Stimulated activated memory B cell treated with anti-CD40 and anti-IgM and Interleukin-4, amounts not matched to agents 10 μg/mL and 1 μg/mL and 100 μg/mL, for 72 hours (primary cell): ENCODE measurements at regions not wholly inside any gene's neighbourhood (a gene's known extent, or its start where the extent isn't known, plus 50 kb on each side); places are given as distances from the start of the nearest gene placed in this dataset.

Source experiments
- ATAC-seq: fragments of 150-1000 bp; cut with Tn5 transposase; 2 replicates; pipeline ENCODE4 v1.10.0; 2021
- H3K27ac Mint-ChIP-seq: one replicate; pipeline ENCODE4 v1.8.0; 2022; ENCODE audit warnings: mild to moderate bottlenecking, mixed read lengths
- H3K27me3 Mint-ChIP-seq: one replicate; pipeline ENCODE4 v1.8.0; 2022; ENCODE audit warnings: mixed read lengths
- H3K36me3 Mint-ChIP-seq: one replicate; pipeline ENCODE4 v1.8.0; 2022; ENCODE audit warnings: mixed read lengths
- H3K4me1 Mint-ChIP-seq: one replicate; pipeline ENCODE4 v1.8.0; 2022; ENCODE audit warnings: mixed read lengths
- H3K4me3 Mint-ChIP-seq: one replicate; pipeline ENCODE4 v1.8.0; 2022; ENCODE audit warnings: mild to moderate bottlenecking, moderate library complexity, mixed read lengths
- H3K9me3 Mint-ChIP-seq: one replicate; pipeline ENCODE4 v1.8.0; 2022; ENCODE audit warnings: mixed read lengths

DNA sequence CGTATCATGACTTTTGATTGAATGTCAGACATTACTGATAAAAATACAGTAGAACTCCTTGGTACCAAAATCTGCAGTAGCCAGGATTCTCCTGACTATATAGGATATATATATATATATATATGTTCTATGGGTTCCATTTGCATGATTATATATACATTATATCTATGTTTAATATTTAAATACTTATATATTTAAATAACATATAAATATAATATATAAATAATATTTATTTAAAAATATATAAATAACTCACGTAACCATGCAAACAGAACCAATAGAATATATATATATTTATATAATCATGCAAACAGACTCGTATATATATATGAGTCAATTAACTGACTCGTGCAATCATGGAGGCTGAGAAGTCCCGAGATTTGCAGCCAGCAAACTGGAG is 278.8 kb upstream of the PLXNA2 start:
- no peaks in the 10 kb centered on the region for H3K9me3 Mint-ChIP-seq
- H3K4me3 Mint-ChIP-seq, result no peak overlapping the region
- no peaks in the 10 kb centered on the region for H3K36me3 Mint-ChIP-seq
- ATAC-seq, result no peak
- no peak overlapping the region for H3K27ac Mint-ChIP-seq
- H3K27me3 Mint-ChIP-seq, result no peaks in the 10 kb centered on the region
- H3K4me1 Mint-ChIP-seq, result no peaks in the 10 kb centered on the region

DNA sequence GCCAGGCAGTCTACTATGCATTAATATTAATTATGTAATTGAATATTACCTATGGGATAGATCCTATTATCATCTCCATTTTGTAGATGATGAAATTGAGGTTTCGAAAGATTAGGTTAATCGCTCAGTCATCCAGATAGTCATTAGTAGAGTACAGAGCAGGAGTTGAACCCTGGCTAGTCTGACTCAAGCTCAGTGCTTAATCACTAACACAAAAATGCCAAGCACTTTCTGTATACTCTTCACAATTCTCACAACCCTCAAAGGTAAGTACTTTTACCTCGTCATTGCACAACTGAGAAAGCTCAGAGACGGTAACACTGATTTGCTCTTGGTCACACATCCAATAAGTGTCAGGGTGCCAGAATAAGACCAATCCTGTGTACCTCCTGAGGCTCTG is 280.2 kb upstream of the PLXNA2 start:
- no peaks in the 10 kb centered on the region for H3K36me3 Mint-ChIP-seq
- no peak overlapping the region for H3K27ac Mint-ChIP-seq
- no peaks in the 10 kb centered on the region for H3K9me3 Mint-ChIP-seq
- no peaks in the 10 kb centered on the region for H3K4me1 Mint-ChIP-seq
- no peaks in the 10 kb centered on the region for H3K27me3 Mint-ChIP-seq
- H3K4me3 Mint-ChIP-seq, result no peak overlapping the region
- ATAC-seq, result no peak

DNA sequence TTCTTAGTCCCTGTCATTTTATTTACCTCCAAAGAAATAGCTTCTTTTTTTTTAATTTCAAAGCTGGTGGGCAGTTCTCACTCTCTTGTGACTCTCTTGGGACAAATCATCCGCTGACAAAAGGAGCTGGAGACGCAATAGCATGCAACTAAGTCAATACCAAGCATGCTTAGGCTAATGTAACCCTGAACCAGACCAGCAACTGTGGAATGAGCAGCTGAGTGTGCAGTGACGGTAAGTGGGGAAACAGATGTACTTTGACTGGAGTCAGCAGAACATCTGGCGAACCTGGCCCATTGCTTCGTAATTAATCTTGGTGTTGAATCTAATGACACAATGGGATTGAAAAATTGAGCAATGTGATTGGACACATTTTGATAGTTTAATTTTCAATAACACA is 280.7 kb upstream of the PLXNA2 start:
- H3K9me3 Mint-ChIP-seq, result no peaks in the 10 kb centered on the region
- H3K27me3 Mint-ChIP-seq, result no peaks in the 10 kb centered on the region
- H3K27ac Mint-ChIP-seq, result no peak overlapping the region
- no peaks in the 10 kb centered on the region for H3K4me1 Mint-ChIP-seq
- no peak overlapping the region for H3K4me3 Mint-ChIP-seq
- no peaks in the 10 kb centered on the region for H3K36me3 Mint-ChIP-seq
- no peak for ATAC-seq

DNA sequence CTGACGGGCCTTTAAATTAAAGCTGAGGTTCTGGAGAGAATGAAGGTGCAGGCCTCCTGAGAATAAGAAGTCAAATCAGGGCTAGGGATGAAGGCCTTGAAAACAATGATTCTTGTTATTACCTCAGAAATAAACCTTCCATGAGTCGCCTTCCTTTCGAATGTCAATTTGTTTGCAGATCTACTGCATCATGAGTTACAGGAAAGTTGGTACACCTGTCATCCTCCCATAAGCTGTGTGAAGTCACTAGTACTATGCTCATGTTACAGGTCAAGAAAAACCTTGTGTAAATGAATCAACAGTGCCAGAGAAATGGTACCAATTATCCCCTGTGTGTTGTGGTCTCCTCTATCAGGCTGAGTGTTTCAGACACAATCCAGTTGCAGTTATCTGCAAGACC is 281.2 kb upstream of the PLXNA2 start:
- Mint-ChIP-seq H3K36me3 (no peaks in the 10 kb centered on the region), H3K27ac (no peak overlapping the region), H3K4me1 (no peaks in the 10 kb centered on the region), H3K4me3 (no peak overlapping the region), H3K9me3 (no peaks in the 10 kb centered on the region), H3K27me3 (no peaks in the 10 kb centered on the region)
- ATAC-seq, result no peak

DNA sequence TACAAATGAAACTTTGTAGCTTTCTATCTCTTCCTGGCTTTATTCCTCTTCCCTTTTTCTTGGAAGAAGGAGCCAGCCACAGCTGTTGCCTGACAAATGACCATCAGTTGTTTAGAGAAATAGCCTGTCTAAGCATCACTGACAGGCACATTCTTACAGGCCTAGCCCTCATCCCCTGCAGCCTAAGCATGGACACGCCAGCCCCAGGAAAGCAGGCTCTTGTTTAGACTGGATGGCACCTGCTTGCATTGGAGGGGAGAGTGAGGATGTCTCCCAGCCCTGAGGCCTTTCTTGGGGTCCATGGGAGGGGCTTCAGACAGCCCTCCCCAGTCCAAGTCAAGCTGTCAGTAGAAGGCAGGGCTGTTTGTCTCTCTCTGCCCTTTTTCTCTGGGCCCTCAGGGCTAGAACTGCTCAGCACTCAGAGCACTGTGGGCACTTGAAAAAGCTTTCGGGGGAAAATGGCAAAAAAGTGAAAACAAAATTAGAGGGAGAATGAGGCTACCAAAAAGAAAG is 282.5 kb upstream of the PLXNA2 start:
- Mint-ChIP-seq H3K36me3 (no peaks in the 10 kb centered on the region), H3K27ac (no peak overlapping the region), H3K9me3 (no peaks in the 10 kb centered on the region), H3K4me3 (no peak overlapping the region), H3K27me3 (no peaks in the 10 kb centered on the region), H3K4me1 (no peaks in the 10 kb centered on the region)
- no peak for ATAC-seq

DNA sequence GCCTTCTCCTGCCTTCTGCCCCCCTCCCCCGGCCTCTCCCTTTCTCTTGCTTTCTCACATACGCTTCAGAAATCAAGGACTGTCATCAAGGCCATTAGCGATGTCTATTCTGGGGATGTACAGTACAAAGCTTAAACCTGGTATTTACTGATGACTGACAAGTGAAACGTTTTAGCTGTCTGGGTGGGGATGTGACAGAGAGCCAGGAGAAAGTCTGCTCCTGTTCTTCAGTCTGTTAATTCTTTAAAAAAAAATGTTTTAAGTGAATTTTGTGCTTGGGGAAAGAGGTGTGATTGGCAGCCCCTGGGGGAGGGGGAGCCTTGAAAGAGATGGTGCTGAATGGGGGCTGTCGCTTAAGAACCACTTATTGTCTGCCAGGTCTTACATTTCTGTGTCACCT is 283.0 kb upstream of the PLXNA2 start:
- Mint-ChIP-seq H3K36me3 (no peaks in the 10 kb centered on the region), H3K4me3 (no peak overlapping the region), H3K27ac (no peak overlapping the region), H3K9me3 (no peaks in the 10 kb centered on the region), H3K27me3 (peaks cover 3% of the 10 kb centered on the region), H3K4me1 (no peaks in the 10 kb centered on the region)
- no peak for ATAC-seq

DNA sequence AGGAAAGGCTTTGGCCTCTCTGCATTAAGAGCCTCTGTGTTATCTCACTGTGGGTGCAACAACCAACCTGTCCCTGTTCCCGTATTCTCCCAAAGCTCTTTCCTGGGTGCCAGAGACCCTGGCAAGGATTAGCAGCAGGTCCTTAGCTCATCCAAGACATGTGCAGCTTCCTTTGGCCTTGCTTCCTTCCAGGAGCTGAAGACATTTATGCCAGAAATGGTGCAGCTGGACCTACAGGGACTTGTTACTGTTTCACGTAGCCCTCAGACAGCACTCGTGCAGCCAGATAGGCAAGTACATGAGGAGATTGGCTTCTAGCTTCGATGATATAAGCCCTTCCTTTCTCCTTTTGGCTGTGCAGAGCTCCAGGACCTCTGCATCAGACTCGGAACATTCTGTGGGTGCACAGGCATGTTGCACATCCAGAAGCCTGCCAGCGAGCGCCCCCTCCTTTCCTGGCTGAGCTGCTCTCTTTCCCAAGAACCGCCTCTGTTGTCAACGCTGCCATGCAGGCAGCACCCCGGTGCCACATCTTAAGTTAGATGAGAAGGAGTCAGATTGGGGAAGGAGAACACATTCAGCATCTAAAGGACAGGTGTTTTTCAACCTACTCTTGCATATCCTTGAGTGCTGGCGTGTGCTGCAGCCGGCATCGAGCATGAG is 284.5 kb upstream of the PLXNA2 start:
- no peak overlapping the region for H3K4me3 Mint-ChIP-seq
- H3K36me3 Mint-ChIP-seq, result no peaks in the 10 kb centered on the region
- H3K9me3 Mint-ChIP-seq, result no peaks in the 10 kb centered on the region
- H3K4me1 Mint-ChIP-seq, result no peaks in the 10 kb centered on the region
- peaks cover 9% of the 10 kb centered on the region for H3K27me3 Mint-ChIP-seq
- ATAC-seq, result no peak
- H3K27ac Mint-ChIP-seq, result no peak overlapping the region

DNA sequence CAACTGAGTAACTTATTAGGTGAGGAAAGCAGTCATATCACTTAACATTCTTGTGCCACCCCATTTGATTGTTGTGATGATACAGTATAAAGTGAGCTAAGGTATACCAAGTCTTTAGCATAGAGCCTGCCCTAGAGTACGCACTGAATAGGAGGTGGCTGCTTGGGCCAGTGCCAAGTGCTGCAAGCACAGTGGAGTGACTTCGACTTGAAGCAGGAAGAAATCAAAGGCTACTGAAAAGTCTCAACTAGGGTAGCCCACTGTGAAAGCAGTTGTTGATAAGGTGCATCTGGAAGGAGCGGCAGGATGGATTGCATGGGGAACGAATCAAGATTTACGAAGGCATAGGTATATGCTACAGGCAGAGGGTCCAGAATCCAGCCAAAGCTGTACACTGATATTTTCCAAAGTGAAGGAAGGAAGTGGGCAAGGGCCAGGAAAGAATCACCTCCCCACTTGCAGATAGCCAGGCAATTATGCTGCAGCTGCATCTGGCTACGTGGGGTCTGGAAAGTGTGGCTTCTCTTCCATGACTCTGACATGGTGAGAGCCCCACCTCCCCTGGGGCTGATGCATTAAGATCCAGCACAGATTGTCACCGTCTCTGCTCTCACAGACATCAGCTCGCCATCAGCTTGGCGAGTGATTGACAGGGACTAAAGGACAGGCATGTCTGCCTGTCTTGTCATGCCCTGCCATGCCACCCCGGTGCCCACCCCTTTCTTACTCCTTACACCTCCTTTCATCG is 287.0 kb upstream of the PLXNA2 start:
- Mint-ChIP-seq H3K27me3 (peaks cover 9% of the 10 kb centered on the region), H3K4me1 (no peaks in the 10 kb centered on the region), H3K9me3 (no peaks in the 10 kb centered on the region), H3K4me3 (no peak overlapping the region), H3K27ac (no peak overlapping the region), H3K36me3 (no peaks in the 10 kb centered on the region)
- no peak for ATAC-seq

DNA sequence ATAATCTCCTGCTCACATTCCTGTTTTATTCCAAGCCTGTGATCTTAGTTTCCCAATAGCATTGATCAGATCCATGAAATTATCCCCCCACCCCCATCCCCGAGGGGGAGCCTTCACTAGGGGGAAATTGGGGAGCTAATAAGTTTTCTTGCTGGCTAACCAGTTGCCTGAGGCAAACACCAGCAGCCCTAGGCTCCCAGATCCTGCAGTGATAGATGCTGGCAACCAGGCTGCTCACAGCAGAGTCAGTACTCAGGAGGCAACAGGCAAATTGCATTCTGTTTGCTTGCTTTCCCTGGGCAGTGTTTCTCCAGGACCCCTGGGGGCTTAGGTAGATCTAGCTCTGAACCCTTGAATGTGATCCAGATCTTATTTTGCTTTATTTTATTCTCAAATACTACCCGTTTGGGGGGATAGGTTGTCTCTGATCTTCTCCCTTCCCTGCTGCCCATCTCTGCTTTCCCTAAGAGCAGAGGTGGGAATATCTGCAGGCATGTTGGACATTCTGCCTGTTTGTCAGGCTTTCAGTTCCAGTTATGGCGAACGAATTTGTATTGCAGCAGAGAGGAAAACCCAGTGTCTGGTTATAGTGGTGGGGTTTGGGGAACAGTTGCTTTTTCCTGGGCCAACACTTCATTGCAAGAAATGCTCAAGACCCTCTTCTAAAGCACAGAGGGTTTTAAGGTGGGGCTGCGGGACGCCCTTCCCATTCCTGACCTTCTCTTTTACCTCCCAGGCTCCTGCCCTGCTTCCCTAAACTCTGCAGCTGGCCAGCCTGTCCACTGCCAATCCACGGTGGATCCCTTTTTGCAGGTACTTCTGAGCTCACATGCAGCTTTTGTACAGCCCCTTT is 289.8 kb upstream of the PLXNA2 start:
- Mint-ChIP-seq H3K9me3 (no peaks in the 10 kb centered on the region), H3K4me3 (no peak overlapping the region), H3K36me3 (no peaks in the 10 kb centered on the region), H3K27me3 (peaks cover 24% of the 10 kb centered on the region), H3K27ac (no peak overlapping the region), H3K4me1 (no peaks in the 10 kb centered on the region)
- ATAC-seq, result no peak

DNA sequence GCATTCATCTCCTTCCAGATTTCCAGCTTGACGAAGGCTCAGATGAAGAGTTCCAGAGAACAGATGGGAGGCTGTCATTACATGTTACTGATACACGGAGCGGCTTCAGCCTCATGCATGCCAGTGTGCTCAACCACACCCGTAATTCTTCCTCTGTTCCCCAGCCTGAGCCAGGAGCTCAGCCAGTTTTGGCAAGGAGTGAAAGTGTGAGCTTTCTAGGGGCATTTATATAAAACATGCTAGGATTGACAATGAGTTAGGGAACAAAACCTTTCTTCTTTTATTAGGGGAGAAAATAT is 290.4 kb upstream of the PLXNA2 start:
- H3K27me3 Mint-ChIP-seq, result peaks cover 25% of the 10 kb centered on the region
- no peak overlapping the region for H3K4me3 Mint-ChIP-seq
- H3K4me1 Mint-ChIP-seq, result no peaks in the 10 kb centered on the region
- no peaks in the 10 kb centered on the region for H3K9me3 Mint-ChIP-seq
- H3K36me3 Mint-ChIP-seq, result no peaks in the 10 kb centered on the region
- ATAC-seq, result no peak
- no peak overlapping the region for H3K27ac Mint-ChIP-seq

DNA sequence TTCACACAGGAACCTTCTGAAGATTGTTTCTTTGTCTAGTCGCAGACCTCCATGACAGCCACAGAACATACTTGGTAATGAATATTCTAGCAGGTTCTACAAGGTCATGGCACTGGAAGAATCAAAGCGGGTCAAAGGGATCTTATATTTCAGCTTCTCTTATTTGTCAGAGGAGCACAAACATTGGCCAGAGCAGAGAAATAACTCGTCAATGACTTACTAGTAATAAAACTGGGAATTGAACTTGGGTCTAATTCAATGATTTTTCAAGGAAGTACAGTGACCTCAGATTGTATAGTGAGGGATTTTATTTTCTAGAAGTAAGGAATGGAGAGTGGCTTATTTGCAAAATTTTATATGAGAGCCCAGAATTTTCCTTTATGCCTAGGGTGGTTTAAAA is 290.8 kb upstream of the PLXNA2 start:
- Mint-ChIP-seq H3K27ac (no peak overlapping the region), H3K9me3 (no peaks in the 10 kb centered on the region)
- ATAC-seq, result no peak

DNA sequence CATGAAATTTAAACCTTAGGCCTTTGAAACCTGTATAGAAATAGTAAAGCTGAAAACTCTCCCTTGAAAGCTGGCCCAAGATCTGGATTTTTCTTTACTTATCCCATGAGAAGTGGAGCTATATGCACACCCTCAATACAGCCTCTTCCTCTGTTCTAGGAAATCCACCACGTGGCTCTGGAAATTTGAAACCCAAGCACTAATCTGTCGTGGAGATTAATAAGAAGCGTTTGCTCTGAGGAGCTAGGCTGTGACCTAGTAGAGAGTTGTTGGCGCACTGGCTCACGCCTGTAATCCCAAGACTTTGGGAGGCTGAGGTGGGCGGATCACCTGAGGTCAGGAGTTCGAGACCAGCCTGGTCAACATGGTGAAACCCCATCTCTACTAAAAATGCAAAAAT is 291.3 kb upstream of the PLXNA2 start:
- no peaks in the 10 kb centered on the region for H3K9me3 Mint-ChIP-seq
- peaks cover 25% of the 10 kb centered on the region for H3K27me3 Mint-ChIP-seq
- H3K4me3 Mint-ChIP-seq, result no peak overlapping the region
- no peaks in the 10 kb centered on the region for H3K4me1 Mint-ChIP-seq
- ATAC-seq, result no peak
- no peak overlapping the region for H3K27ac Mint-ChIP-seq
- no peaks in the 10 kb centered on the region for H3K36me3 Mint-ChIP-seq

More for the DNA sequence above, 290.8 kb upstream of the PLXNA2 start:
- Mint-ChIP-seq H3K4me1 (no peaks in the 10 kb centered on the region), H3K27me3 (peaks cover 25% of the 10 kb centered on the region), H3K36me3 (no peaks in the 10 kb centered on the region), H3K4me3 (no peak overlapping the region)

DNA sequence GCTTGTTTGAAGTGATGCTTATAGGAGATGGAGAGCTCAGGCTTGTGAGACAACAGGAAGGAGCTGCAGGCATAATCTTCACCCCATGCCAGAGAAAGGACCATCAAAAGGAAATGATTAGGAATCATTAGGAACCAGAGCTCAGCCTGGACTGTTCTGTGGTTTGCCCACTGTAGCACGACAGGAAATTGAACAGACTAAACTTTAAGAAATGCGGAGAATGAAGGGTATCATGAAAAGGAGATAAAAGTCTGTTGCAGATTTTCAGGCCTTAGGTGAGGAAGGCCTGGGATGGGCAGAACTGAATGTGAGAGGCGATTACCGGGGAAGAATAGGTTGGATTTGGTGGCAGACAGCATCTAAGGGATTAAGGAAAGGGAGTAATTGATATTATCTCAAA is 292.0 kb upstream of the PLXNA2 start:
- no peak for ATAC-seq
- Mint-ChIP-seq H3K27ac (no peak overlapping the region), H3K9me3 (no peaks in the 10 kb centered on the region), H3K4me1 (no peaks in the 10 kb centered on the region), H3K4me3 (no peak overlapping the region), H3K27me3 (peaks cover 25% of the 10 kb centered on the region), H3K36me3 (no peaks in the 10 kb centered on the region)

DNA sequence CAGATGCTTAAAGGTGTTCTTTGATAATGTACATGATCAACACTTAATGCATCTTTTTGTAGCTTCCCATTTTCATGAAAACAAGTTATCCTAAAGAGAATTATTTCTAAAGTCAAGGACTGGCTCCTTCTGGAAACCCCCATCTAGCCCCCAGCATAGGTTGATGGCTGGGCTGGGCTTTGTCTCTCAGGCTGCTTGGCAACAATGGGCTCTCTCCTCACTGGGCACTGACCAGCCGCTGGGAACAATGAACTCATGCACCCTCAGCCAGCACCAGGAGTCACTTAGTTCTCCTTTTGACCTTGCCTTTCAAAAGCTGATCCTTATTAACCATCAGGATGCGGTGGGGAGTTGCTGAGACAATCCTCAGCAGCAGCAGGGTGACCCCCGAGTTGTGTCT is 293.0 kb upstream of the PLXNA2 start:
- no peaks in the 10 kb centered on the region for H3K36me3 Mint-ChIP-seq
- ATAC-seq, result no peak
- no peak overlapping the region for H3K4me3 Mint-ChIP-seq
- H3K9me3 Mint-ChIP-seq, result no peaks in the 10 kb centered on the region
- H3K27ac Mint-ChIP-seq, result no peak overlapping the region
- peaks cover 22% of the 10 kb centered on the region for H3K27me3 Mint-ChIP-seq
- no peaks in the 10 kb centered on the region for H3K4me1 Mint-ChIP-seq

DNA sequence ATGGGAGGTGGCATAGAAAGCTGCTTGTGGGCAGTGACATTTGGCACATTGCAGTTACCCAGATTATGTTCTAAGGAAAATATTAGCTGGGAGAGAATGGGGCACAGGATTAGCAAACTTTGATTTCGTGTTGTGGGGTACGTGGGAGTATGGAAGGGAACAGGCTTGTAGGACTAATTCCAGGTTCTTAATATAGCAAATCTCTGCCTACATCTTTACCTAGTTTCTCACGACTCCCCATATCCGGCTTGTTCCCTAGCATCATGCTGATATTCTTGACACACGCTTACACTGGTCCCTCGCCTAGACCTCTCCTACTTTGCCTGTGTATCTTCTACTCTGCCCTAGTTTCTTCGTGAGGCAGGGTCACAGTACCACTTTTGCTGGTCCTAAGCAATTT is 293.9 kb upstream of the PLXNA2 start:
- ATAC-seq, result no peak
- Mint-ChIP-seq H3K27me3 (peaks cover 16% of the 10 kb centered on the region), H3K4me3 (no peak overlapping the region), H3K36me3 (no peaks in the 10 kb centered on the region), H3K27ac (no peak overlapping the region), H3K4me1 (no peaks in the 10 kb centered on the region), H3K9me3 (peaks cover 2% of the 10 kb centered on the region)

DNA sequence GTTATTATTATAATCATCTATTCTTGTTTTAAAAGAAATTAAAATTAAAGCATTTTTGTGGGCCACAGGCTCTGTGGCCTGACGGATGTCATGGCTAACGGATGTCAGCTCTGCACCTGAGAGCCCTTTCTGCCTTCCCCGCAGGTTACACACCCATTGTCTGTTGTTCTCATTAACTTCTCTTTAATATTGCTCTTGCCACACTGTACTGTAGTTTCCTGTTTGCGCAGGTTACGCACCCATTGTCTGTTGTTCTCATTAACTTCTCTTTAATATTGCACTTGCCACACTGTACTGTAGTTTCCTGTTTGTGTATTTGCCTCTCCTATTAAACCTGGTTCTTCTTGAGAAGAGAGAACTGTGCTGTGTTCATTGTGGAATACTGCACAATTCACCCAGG is 294.4 kb upstream of the PLXNA2 start:
- Mint-ChIP-seq H3K27me3 (peaks cover 16% of the 10 kb centered on the region), H3K4me3 (no peak overlapping the region), H3K36me3 (no peaks in the 10 kb centered on the region), H3K9me3 (peaks cover 4% of the 10 kb centered on the region), H3K27ac (no peak overlapping the region), H3K4me1 (no peaks in the 10 kb centered on the region)
- ATAC-seq, result no peak
